SK-N-SH (cell line): ENCODE measurements at regions not wholly inside any gene's neighbourhood (a gene's known extent, or its start where the extent isn't known, plus 50 kb on each side); places are given as distances from the start of the nearest gene placed in this dataset.

Source experiments
- CTCF ChIA-PET: fragments of 300-600, 350-600 bp; formaldehyde crosslinking; extraction: SDS; loops from one replicate; lab custom pipeline; 2021; lab: Yijun Ruan, JAX
- POLR2A ChIA-PET: fragments of 350-600 bp; sonication (Branson Sonifier 250); formaldehyde crosslinking; extraction: SDS; loops from one replicate; lab custom pipeline; 2020; ENCODE audit warnings: antibody characterized with exemption, inconsistent platforms; lab: Yijun Ruan, JAX
- DNase-seq: peaks from one replicate; pipeline ENCODE4 v3.0.0; 2012
- H2AFZ ChIP-seq: fragments of 200-600 bp; sonication (generic); 2 replicates; pipeline ENCODE4 v1.8.1; 2016; ENCODE audit warnings: antibody characterized with exemption, mild to moderate bottlenecking, low read depth
- H3F3A ChIP-seq: fragments of 200-600 bp; sonication (generic); replicated peaks from 2 replicates; pipeline ENCODE3; 2016; ENCODE audit warnings: antibody characterized with exemption, mild to moderate bottlenecking; ENCODE audit not compliant: insufficient read depth
- H3K27ac ChIP-seq, 2 experiments: fragments of 200-500 bp in 1 of 2; fragments of 200-600 bp in 1 of 2; sonication (Bioruptor generic) in 1 of 2; sonication (generic), shearing (Covaris generic) in 1 of 2; 2 replicates each; pipeline versions ENCODE4 v1.5.1 to v1.6.1; 2014 to 2016; ENCODE audit warnings: low read depth in 2 of 2, inconsistent platforms in 1 of 2, low read length in 1 of 2, mild to moderate bottlenecking in 1 of 2, mixed read lengths in 1 of 2
- H3K27me3 ChIP-seq: fragments of 200-600 bp; sonication (generic), shearing (Covaris generic); 2 replicates; pipeline ENCODE4 v1.6.1; 2016; ENCODE audit warnings: mixed run types; ENCODE audit not compliant: insufficient read depth
- H3K36me3 ChIP-seq, 2 experiments: fragments of 200-500 bp in 1 of 2; fragments of 200-600 bp in 1 of 2; sonication (Bioruptor generic) in 1 of 2; sonication (generic) in 1 of 2; replicated peaks in 1 of 2; 2 replicates each; pipeline versions ENCODE3 to v1.5.1; 2014 to 2016; ENCODE audit warnings: low read length in 1 of 2, mild to moderate bottlenecking in 1 of 2; ENCODE audit not compliant: insufficient read depth in 2 of 2, control insufficient read depth in 1 of 2
- H3K4me1 ChIP-seq, 2 experiments: fragments of 200-500 bp in 1 of 2; fragments of 200-600 bp in 1 of 2; sonication (Bioruptor generic) in 1 of 2; sonication (generic), shearing (Covaris generic) in 1 of 2; 2 replicates each; pipeline versions ENCODE4 v1.5.1 to v1.6.1; 2014 to 2016; ENCODE audit warnings: low read depth in 1 of 2, low read length in 1 of 2, mixed run types in 1 of 2; ENCODE audit not compliant: insufficient read depth in 2 of 2, control insufficient read depth in 1 of 2
- H3K4me2 ChIP-seq: fragments of 200-600 bp; sonication (generic), shearing (Covaris generic); 2 replicates; pipeline ENCODE4 v1.6.1; 2017; ENCODE audit warnings: mixed run types
- H3K4me3 ChIP-seq, 2 experiments: fragments of 200-500 bp in 1 of 2; fragments of 200-600 bp in 1 of 2; sonication (Bioruptor generic) in 1 of 2; sonication (generic), shearing (Covaris generic) in 1 of 2; 2 replicates each; pipeline versions ENCODE4 v1.5.1 to v1.8.1; 2014 to 2016; ENCODE audit warnings: low read depth in 2 of 2, inconsistent platforms in 1 of 2, low read length in 1 of 2, mild to moderate bottlenecking in 1 of 2, mixed read lengths in 1 of 2, moderate library complexity in 1 of 2
- H3K79me2 ChIP-seq: fragments of 200-600 bp; sonication (generic); 2 replicates; pipeline ENCODE4 v1.8.1; 2017; ENCODE audit warnings: mild to moderate bottlenecking; ENCODE audit not compliant: insufficient read depth
- H3K9ac ChIP-seq: fragments of 200-600 bp; sonication (generic); 2 replicates; pipeline ENCODE4 v1.6.1; 2017; ENCODE audit warnings: mixed run types
- H3K9me2 ChIP-seq: fragments of 200-600 bp; sonication (generic); 2 replicates; pipeline ENCODE4 v1.6.1; 2017; ENCODE audit warnings: mixed run types
- H3K9me3 ChIP-seq: fragments of 200-600 bp; sonication (generic); 2 replicates; pipeline ENCODE4 v1.6.1; 2017; ENCODE audit warnings: mixed run types, mild to moderate bottlenecking, moderate library complexity
- H4K20me1 ChIP-seq: fragments of 200-600 bp; sonication (generic); 2 replicates; pipeline ENCODE4 v1.6.1; 2017; ENCODE audit warnings: mild to moderate bottlenecking, mixed run types; ENCODE audit not compliant: insufficient read depth
- CTCF ChIP-seq: fragments of 200-600 bp; sonication (generic); IDR thresholded peaks from 2 replicates; pipeline ENCODE4 v1.6.1; 2017; ENCODE audit warnings: antibody characterized with exemption, mild to moderate bottlenecking, moderate library complexity
- EP300 ChIP-seq, 2 experiments: IDR thresholded peaks; 2 replicates each; pipeline versions ENCODE4 v1.4.0 to v1.6.1; 2012; ENCODE audit warnings: borderline replicate concordance in 1 of 2, low read depth in 1 of 2, low read length in 1 of 2
- EZH2phosphoT487 ChIP-seq: fragments of 200-600 bp; sonication (generic); IDR thresholded peaks from 2 replicates; pipeline ENCODE4 v1.6.1; 2017; ENCODE audit warnings: low read depth, mixed run types, mild to moderate bottlenecking, antibody characterized with exemption, moderate library complexity, borderline replicate concordance
- FOSL2 ChIP-seq: IDR thresholded peaks from 2 replicates; pipeline ENCODE4 v1.4.0; 2012; ENCODE audit warnings: low read depth, mild to moderate bottlenecking, moderate library complexity, borderline replicate concordance
- IRF3 ChIP-seq: fragments of 150-350 bp; IDR thresholded peaks from 2 replicates; pipeline ENCODE4 v1.6.1; 2016; ENCODE audit warnings: mild to moderate bottlenecking, low read depth, low read length
- MEF2A ChIP-seq: IDR thresholded peaks from 2 replicates; pipeline ENCODE4 v1.4.0; 2012; ENCODE audit warnings: low read depth, borderline replicate concordance
- RAD21 ChIP-seq: IDR thresholded peaks from 2 replicates; pipeline ENCODE4 v1.6.1; 2012; ENCODE audit warnings: mild to moderate bottlenecking, low read length
- REST ChIP-seq: IDR thresholded peaks from 2 replicates; pipeline ENCODE4 v1.6.1; 2012; ENCODE audit warnings: mild to moderate bottlenecking, low read depth, low read length, moderate library complexity
- SMC3 ChIP-seq: IDR thresholded peaks from 2 replicates; pipeline ENCODE4 v1.6.1; 2012; ENCODE audit warnings: low read depth, low read length, improper control_type of control experiment
- TAF1 ChIP-seq: IDR thresholded peaks from 2 replicates; pipeline ENCODE4 v1.6.1; 2012; ENCODE audit warnings: low read depth, mild to moderate bottlenecking, low read length, moderate library complexity, borderline replicate concordance
- TCF12 ChIP-seq: IDR thresholded peaks from 2 replicates; pipeline ENCODE4 v1.4.0; 2012
- TEAD4 ChIP-seq: IDR thresholded peaks from 2 replicates; pipeline ENCODE4 v1.4.0; 2012; ENCODE audit warnings: mild to moderate bottlenecking, borderline replicate concordance; ENCODE audit not compliant: insufficient read depth
- YY1 ChIP-seq: IDR thresholded peaks from 2 replicates; pipeline ENCODE4 v1.4.0; 2012; ENCODE audit warnings: low read depth, mild to moderate bottlenecking
- WGBS: methylation state at CpG from one replicate; pipeline ENCODE4 v1.1.6; 2017; ENCODE audit warnings: low lambda C conversion rate; 5-methylcytosine and 5-hydroxymethylcytosine counted together
- TF ChIP-seq, protein P1 (sequence below): IDR thresholded peaks from 2 replicates; pipeline ENCODE4 v1.4.0; 2012; ENCODE audit warnings: low read depth
- TF ChIP-seq, protein P2 (sequence below): IDR thresholded peaks from 2 replicates; pipeline ENCODE4 v1.4.0; 2012; ENCODE audit warnings: low read depth, borderline replicate concordance

GRCh38 chr4:177826973-177827372, 384.7 kb upstream of the AGA start:
- no peak for TF ChIP-seq FOSL2
- no peak for TF ChIP-seq TCF12
- TF ChIP-seq, protein P1, sequence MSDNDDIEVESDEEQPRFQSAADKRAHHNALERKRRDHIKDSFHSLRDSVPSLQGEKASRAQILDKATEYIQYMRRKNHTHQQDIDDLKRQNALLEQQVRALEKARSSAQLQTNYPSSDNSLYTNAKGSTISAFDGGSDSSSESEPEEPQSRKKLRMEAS: no peak
- TF ChIP-seq SMC3: no peak
- TF ChIP-seq, protein P2, sequence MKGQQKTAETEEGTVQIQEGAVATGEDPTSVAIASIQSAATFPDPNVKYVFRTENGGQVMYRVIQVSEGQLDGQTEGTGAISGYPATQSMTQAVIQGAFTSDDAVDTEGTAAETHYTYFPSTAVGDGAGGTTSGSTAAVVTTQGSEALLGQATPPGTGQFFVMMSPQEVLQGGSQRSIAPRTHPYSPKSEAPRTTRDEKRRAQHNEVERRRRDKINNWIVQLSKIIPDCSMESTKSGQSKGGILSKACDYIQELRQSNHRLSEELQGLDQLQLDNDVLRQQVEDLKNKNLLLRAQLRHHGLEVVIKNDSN: no peak
- TF ChIP-seq TEAD4: no peak
- TF ChIP-seq MEF2A: no peak
- no peak for TF ChIP-seq YY1
- TF ChIP-seq EP300 (IDR thresholded peaks at IDR 0.05; ENCODE audit: borderline replicate concordance in 1 of 2, low read depth in 1 of 2, low read length in 1 of 2): no peak
- no peak for TF ChIP-seq TAF1
- TF ChIP-seq EZH2phosphoT487: no peak
- Histone ChIP-seq H3K4me1 (no peaks in the 10 kb centered on the region), H3K4me2 (no peak overlapping the region), H3K9me3 (no peaks in the 10 kb centered on the region), H2AFZ (no peak overlapping the region), H3K4me3 (no peak overlapping the region), H3K9ac (no peak overlapping the region), H3K36me3 (no peaks in the 10 kb centered on the region), H4K20me1 (0 out of 2 replicates have a peak, but pooled peaks cover 5% of the 10 kb centered on the region), H3K79me2 (no peaks in the 10 kb centered on the region), H3K27ac (no peak overlapping the region), H3K9me2 (no peaks in the 10 kb centered on the region), H3F3A (no peaks in the 10 kb centered on the region), H3K27me3 (no peaks in the 10 kb centered on the region)
- no peak for DNase-seq
- CTCF ChIA-PET: no interaction called here
- 0% methylated on average over 1 of the region's 1 CpG for WGBS
- POLR2A ChIA-PET: no interaction called here

DNA sequence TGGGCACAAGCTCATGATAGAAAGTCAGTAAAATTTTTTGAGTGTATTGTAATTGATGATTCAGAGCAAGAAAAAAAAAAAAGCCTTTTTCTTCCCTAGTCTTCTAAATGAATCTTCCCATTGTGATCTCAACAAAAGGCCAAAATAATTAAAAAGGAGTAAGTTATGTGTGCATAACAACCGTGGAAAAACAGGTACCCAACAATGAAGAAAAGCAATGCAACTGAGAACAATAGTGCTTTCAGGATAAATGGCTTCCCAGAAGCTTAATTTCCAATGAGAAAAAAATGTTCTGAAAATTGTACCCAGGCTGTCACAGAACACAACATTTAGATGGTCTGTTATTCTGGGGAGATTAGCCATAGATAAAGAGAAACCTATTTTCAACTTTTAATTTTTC, 399.0 kb upstream of the AGA start:
- Histone ChIP-seq H3K4me1 (no peaks in the 10 kb centered on the region), H3F3A (no peaks in the 10 kb centered on the region), H3K27ac (no peak overlapping the region), H3K9ac (no peak overlapping the region), H3K27me3 (no peaks in the 10 kb centered on the region), H2AFZ (no peak overlapping the region), H3K9me3 (no peaks in the 10 kb centered on the region), H3K36me3 (no peaks in the 10 kb centered on the region), H3K9me2 (no peaks in the 10 kb centered on the region), H3K4me3 (no peak overlapping the region), H3K4me2 (no peak overlapping the region), H3K79me2 (no peaks in the 10 kb centered on the region), H4K20me1 (no peaks in the 10 kb centered on the region)
- TF ChIP-seq REST (no peak), TEAD4 (no peak), RAD21 (no peak), MEF2A (no peak), IRF3 (no peak), YY1 (no peak), EP300 (IDR thresholded peaks at IDR 0.05; ENCODE audit: borderline replicate concordance in 1 of 2, low read depth in 1 of 2, low read length in 1 of 2) (no peak), CTCF (no peak)
- TF ChIP-seq, protein P2: no peak
- POLR2A ChIA-PET: no interaction called here
- WGBS: 0% methylated on average over 1 of the region's 1 CpG
- no peak for DNase-seq
- CTCF ChIA-PET: no interaction called here
